Hepatic stellate cell (primary cell): ENCODE measurements at regions not wholly inside any gene's neighbourhood (a gene's known extent, or its start where the extent isn't known, plus 50 kb on each side); places are given as distances from the start of the nearest gene placed in this dataset.
"Not testable (repeated sequence)": the region's sequence is repeated elsewhere in the genome, so short reads cannot be mapped to it uniquely, and the experiment has no call there.

ENCODE experiments used
- DNase-seq: peaks from one replicate; pipeline ENCODE4 v3.0.0; 2011; ENCODE audit warnings: low spot score

DNA sequence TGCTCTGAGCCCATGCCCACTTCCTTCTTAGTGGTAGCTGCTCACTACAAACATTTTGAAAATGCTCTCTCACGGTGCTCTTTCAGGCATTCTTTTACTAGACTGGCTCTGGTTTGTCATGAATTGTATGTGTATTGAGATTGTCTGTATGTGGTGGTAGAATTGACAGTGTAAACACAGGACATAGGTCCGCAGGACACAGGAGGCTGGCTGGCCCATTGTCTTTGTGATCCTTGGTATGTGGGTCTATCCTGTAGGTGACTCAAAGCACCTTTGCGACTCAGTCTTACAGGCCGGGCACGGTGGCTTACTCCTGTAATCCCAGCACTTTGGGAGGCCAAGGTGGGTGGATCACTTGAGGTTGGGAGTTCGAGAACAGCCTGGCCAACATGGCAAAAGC is 250.9 kb downstream of the C12orf75 start:
- DNase-seq = no peak

GRCh38 chr12:105585107-105585506 is 254.6 kb downstream of the C12orf75 start:
- DNase-seq = no peak

DNA sequence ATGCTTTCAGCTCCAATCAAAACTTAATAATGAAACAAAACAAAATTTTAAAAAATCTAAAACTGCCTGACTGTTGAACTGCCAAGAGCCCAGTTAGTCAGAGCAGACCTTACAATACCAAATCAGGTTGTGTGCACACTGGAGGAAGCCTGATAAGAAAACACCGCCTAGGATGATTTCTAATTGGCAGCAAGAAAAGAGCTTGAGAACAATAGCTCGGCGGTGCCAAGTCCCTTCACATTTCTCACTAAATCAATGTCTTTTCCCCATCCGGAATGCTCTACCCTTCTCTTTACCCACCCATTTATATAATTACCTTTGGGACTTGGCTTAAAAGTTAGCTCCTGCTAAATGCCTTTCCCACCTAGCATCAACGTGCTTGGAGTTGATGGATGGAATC is 256.7 kb downstream of the C12orf75 start:
- no peak for DNase-seq

GRCh38 chr12:105588106-105588505 is 257.6 kb downstream of the C12orf75 start:
- no peak for DNase-seq

DNA sequence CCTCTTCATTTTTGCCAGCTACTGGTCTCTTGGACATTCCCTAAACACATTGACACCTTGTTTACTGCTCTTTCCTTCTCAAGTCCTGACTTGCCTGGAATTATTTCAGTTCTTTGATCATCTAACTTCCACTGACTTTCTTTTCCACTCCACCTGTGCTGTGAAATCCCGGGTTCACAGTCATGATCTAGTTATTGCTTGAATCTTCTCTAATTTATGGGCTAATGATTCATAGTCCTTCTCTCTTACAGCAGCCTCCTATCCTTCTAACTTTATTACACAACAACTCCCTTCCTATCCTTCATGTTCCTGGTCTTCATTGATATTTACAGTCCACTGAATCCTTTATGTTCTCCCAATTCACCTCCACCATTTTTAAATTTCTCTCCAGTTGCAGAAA is 260.1 kb downstream of the C12orf75 start:
- DNase-seq = no peak

DNA sequence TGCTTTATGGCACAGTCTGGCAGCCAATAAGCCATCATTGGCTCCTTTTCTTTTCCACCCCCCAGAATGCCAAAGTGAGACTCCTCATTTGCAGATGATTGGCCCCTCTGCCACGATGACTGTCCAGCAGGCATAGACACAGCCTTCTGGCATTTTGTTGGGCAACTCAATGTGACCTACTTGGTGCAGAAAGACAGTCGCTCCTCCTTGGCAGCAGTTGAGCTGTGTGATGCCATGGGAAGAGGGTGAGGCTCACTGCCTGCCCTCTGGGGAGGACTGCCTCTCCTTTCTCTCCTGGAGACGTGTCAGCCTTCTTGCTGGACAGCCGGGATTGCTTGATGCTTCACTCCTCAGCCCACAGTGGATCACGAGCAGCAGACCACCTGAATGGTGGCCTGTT is 264.9 kb downstream of the C12orf75 start:
- DNase-seq = no peak

DNA sequence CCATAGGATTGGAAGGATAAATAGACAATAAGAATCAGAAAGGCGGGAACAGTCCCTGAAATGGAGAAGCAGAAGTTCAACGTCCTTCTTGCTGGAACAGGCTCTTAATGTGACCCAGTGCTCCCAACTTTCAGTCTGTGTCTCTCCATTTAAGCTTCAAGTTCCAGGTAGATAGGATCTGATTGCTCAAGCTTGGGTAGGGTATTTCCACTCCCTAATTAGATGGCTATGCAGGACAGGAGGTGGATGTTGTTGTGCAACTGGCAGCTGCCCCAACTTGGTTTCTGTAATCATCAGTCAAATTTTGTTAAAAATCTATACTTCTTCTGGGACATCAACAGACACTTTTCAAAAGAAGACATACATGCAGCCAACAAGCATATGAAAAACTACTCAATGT is 266.2 kb downstream of the C12orf75 start:
- DNase-seq = no peak

GRCh38 chr12:105598031-105598430 is 267.5 kb downstream of the C12orf75 start:
- DNase-seq = no peak

DNA sequence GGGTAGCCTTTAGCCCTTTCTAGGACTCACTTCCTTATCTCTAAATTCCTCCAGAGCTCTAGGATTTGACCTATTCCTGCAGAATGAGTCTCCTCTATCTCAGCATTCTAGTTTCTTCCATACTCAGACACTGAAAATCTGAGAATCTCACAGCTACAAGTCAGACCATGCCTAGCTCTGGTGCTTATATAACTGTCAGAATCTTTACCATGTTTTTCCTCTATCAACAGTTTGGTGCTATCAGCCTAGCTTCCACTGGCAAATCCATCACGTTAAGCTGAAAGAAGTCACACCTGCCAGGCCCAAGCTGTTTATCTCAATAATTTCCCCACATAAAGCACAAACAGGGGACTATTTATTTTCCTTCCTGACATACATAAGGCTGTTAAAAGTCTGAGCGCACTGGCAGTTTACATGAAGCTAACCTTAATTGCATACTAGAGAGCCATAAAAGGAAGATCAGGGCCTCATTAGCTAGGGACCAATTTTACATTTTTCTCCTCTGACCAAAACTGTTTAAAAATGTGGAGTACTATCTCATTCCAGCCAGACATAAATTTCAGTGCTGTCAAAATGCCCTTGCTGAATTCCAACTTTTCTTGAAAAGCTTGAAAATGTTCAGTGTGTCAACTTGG is 270.5 kb downstream of the C12orf75 start:
- DNase-seq = no peak

GRCh38 chr12:105602312-105602711 is 271.8 kb downstream of the C12orf75 start:
- not testable (repeated sequence) for DNase-seq

DNA sequence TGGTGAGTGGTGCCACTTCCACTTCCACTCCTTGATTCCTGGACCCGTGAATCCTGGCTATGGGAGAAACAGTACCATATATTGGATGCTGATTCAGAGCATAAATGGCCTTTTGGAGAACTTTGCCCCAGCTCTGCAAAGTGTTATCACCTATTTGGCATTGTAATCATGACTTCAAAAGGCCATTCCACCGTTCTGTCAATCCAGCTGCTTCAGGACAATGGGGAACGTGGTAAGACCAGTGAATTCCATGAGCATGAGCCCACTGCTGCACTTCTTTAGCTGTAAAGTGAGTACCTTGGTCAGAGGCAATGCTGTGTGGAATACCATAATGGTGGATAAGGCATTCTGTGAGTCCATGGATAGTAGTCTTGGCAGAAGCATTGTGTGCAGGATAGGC is 273.8 kb downstream of the C12orf75 start:
- DNase-seq = not testable (repeated sequence)

DNA sequence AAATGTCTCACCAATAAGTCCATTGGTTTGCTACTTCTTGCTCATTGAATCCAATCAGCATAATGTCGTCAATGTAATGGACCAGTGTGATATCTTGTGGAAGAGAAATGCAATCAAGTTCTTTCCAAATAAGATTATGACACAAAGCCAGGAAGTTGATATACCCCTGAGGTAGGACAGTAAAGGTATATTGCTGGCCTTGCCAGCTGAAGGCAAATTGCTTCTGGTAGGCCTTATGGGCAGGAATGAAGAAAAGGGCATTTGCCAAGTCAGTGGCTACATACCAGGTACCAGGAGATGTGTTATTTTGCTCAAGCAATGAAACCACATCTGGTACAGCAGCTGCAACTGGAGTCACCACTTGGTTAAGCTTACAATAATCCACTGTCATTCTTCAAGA is 276.1 kb downstream of the C12orf75 start:
- DNase-seq = not testable (repeated sequence)

DNA sequence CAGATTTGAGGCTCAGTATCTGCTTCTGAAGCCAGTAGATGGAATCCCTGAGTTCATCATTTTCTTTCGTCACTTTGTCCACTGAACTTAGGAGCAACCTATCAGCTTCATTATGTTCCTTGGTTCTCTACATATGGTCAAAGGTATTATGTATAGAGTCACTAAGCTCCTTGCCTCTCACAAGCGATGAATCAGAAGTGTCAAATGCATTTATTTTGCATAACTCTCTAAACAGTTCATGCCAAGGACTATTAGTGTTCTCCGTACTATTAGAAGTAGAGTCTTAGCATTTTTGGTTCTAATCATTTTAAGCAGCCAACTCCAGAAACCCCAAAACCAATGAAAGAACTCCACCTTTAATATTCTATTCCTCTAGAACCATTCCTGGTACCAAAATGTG is 278.5 kb downstream of the C12orf75 start:
- not testable (repeated sequence) for DNase-seq

- no peak for DNase-seq
Measured at GRCh38 chr12:105610459-105610858, 280.0 kb downstream of the C12orf75 start.

- no peak for DNase-seq
Measured at GRCh38 chr12:105611340-105611739, 280.8 kb downstream of the C12orf75 start.

DNA sequence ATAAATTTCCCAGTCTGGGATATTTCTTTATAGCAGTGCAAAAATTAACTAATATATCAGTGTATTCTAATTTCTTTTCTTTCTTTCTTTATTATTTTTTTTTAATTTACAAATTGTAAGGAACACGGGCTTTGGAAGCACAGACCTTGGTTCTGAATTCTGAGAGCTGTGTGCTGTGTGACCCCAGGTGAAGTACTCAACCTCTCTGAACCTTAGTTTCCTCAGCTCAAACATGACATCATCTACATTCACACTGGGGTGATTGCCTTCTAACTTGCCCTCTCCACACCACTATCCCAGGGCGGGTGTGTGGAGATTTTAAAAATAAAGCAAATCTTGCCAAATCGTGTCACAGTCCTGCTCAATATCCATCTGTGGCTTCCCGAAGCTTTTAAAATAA is 282.8 kb downstream of the C12orf75 start:
- DNase-seq = no peak

- DNase-seq = no peak
Measured at GRCh38 chr12:105613887-105614286, 283.4 kb downstream of the C12orf75 start.

DNA sequence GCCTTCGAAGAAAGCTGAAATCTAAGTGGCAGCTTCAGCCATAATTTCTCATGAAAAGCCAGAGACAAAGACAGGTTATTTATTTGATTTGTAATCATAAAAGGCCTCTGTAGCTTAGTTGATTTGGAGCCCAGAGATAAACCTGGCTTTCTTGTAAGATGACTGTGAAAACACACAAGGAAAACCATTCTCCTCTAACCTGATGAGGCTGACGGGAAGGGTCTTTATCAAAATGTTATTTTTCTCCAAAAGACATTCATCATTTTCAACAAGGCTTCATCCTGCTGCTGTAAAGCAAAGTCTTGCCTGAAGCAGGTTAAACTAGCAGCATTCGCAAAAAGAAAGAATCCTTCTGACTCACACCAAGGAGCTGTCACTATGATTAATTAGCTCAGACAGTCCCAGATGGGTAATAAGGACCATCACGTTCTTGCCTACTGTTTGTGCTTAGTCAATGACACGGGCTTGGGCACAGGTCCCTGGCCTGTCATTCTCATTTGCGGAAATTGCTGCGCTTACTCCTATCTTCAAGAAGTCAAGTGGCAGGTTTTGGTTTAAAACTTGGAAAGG is 286.6 kb downstream of the C12orf75 start:
- no peak for DNase-seq

GRCh38 chr12:105622220-105622619 is 291.7 kb downstream of the C12orf75 start:
- DNase-seq = no peak

- no peak for DNase-seq
Measured at GRCh38 chr12:105622846-105623736, 292.6 kb downstream of the C12orf75 start.

DNA sequence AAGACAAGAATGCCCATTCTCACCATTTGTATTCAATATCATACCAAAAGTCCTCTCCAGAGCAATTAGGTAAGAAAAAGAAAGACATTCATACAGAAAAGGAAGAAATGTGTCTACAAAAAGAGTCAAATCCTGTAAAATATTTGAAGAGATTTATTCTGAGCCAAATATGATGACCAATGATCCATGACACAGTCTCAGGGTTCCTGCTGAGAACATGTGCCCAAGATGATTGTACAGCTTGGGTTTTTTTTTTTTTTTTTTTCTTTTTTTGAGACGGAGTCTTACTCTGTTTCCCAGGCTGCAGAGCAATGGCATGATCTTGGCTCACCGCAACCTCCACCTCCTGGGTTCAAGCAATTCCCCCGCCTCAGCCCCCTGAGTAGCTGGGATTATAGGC is 296.2 kb downstream of the C12orf75 start:
- no peak for DNase-seq

GRCh38 chr12:105637470-105637869 is 307.0 kb downstream of the C12orf75 start:
- no peak for DNase-seq

DNA sequence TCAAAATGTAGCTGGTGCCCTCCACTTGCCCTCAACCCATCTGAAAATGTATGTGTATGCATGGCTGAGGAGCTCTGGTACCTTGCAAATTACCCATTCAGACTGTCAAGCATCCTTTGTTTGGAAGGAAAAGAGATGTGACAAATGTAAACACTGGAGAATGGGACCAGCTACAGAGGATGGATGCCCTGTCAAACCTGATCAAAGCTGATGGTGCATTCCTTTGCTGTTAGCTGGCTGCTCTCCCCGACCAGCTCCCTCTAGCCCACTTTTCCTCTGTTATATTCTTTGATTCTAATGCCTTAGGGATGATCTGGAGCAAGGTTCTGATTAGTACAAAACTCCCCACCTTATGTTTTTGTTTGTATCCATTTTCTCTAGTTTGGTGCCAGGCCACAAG is 310.3 kb downstream of the C12orf75 start:
- no peak for DNase-seq
